Spleen (tissue), 11 donors: ENCODE measurements at regions not wholly inside any gene's neighbourhood (a gene's known extent, or its start where the extent isn't known, plus 50 kb on each side); places are given as distances from the start of the nearest gene placed in this dataset.

Experiments
- DNase-seq: peaks from one replicate; pipeline ENCODE4 v3.0.0-alpha.2; 2020
- H3K27ac ChIP-seq, 8 donors: fragments of 200-600 bp; sonication (generic) in 7 of 8; 1 replicate in 4 of 8; 2 replicates in 4 of 8; pipeline versions ENCODE4 v1.5.0 to v1.8.0; 2016 to 2021; ENCODE audit warnings: inconsistent platforms in 4 of 8, mild to moderate bottlenecking in 4 of 8, moderate library complexity in 1 of 8
- H3K27me3 ChIP-seq, 7 donors: fragments of 200-600 bp; sonication (generic) in 6 of 7; replicated peaks in 1 of 7; 1 replicate in 4 of 7; 2 replicates in 3 of 7; pipeline versions ENCODE4 v1.5.0 to v1.8.0; 2016 to 2021; ENCODE audit warnings: inconsistent platforms in 3 of 7, mild to moderate bottlenecking in 1 of 7
- H3K36me3 ChIP-seq, 6 donors: fragments of 200-600 bp; sonication (generic) in 5 of 6; 1 replicate in 4 of 6; 2 replicates in 2 of 6; pipeline versions ENCODE4 v1.5.0 to v1.8.0; 2016 to 2021; ENCODE audit warnings: inconsistent platforms in 2 of 6
- H3K4me1 ChIP-seq, 6 donors: fragments of 200-600 bp; sonication (generic) in 5 of 6; 1 replicate in 3 of 6; 2 replicates in 3 of 6; pipeline versions ENCODE4 v1.5.0 to v1.8.0; 2016 to 2021; ENCODE audit warnings: inconsistent platforms in 3 of 6
- H3K4me3 ChIP-seq, 8 donors: fragments of 200-600 bp; sonication (generic) in 7 of 8; 1 replicate in 4 of 8; 2 replicates in 4 of 8; pipeline versions ENCODE4 v1.5.0 to v1.8.0; 2016 to 2021; ENCODE audit warnings: inconsistent platforms in 4 of 8, mild to moderate bottlenecking in 4 of 8, moderate library complexity in 2 of 8
- H3K9me3 ChIP-seq, 8 donors: fragments of 200-600 bp; sonication (generic) in 7 of 8; 1 replicate in 4 of 8; 2 replicates in 4 of 8; pipeline versions ENCODE4 v1.5.0 to v1.8.0; 2016 to 2021; ENCODE audit warnings: inconsistent platforms in 4 of 8
- CTCF ChIP-seq, 11 experiments: fragments of 200-600 bp in 7 of 11; fragments of 450-650 bp in 4 of 11; sonication (generic) in 4 of 11; IDR thresholded peaks in 8 of 11; conservative IDR thresholded peaks in 3 of 11; 1 replicate in 7 of 11; 2 replicates in 4 of 11; pipeline versions ENCODE4 v1.4.0 to v1.8.0; 2016 to 2021; ENCODE audit warnings: antibody characterized with exemption in 11 of 11, inconsistent platforms in 4 of 11, mild to moderate bottlenecking in 1 of 11
- POLR2A ChIP-seq, 3 donors: fragments of 450-650 bp; IDR thresholded peaks; one replicate each; pipeline ENCODE4 v1.5.1; 2017; ENCODE audit warnings: antibody characterized with exemption in 3 of 3, mild to moderate bottlenecking in 1 of 3
- POLR2AphosphoS5 ChIP-seq, 3 donors: sonication (generic); formaldehyde crosslinking; IDR thresholded peaks; one replicate each; pipeline ENCODE4 v1.5.1; 2017; ENCODE audit warnings: antibody characterized with exemption in 3 of 3
- WGBS, 5 donors: extraction: QIAGEN DNeasy Blood & Tissue Kit in 3 of 5; methylation state at CpG; one replicate each; pipeline versions ENCODE4 v1.1.5 to v1.1.7; 2013 to 2018; 5-methylcytosine and 5-hydroxymethylcytosine counted together
- intact Hi-C: fragments of 100-400 bp; cut with DNase I; formaldehyde crosslinking; loops from one replicate; pipeline ENCODE4 v1.15.0; 2023; ENCODE audit warnings: low total_unique reads
- donor health status: healthy with polysubstance abuse.
- donor health status: DM: no; HTN: no; CAD: no; lungs with moderate emphysema.
- donor health status: DM: no; HTN: no; CAD: no.
- donor health status: Bipolar disorder and iron deficiency.
- donor health status: healthy.
- donor health status: DM: no; HTN: no; CAD: no.
- donor health status: DM: yes; HTN: yes; CAD: no.

GRCh38 chr10:29869593-29869992 is 189.8 kb downstream of the JCAD start:
- no peak for DNase-seq
- intact Hi-C loops = no loop called here
- Histone ChIP-seq H3K27me3 (peaks cover 0 to 3% (median 0%) of the 10 kb centered on the region in 7 donors), H3K4me1 (no peaks in the 10 kb centered on the region), H3K9me3 (no peaks in the 10 kb centered on the region), H3K36me3 (no peaks in the 10 kb centered on the region), H3K27ac (no peak overlapping the region), H3K4me3 (no peak overlapping the region)
- 80 to 96% (median 92%) methylated on average over 6 of the region's 6 CpGs for WGBS, 5 donors
- TF ChIP-seq POLR2A (IDR thresholded peaks at IDR 0.05) (no peak), CTCF (IDR thresholded peaks at IDR 0.05 in 8 of 11, conservative IDR thresholded peaks at IDR 0.05 in 3 of 11) (no peak), POLR2AphosphoS5 (IDR thresholded peaks at IDR 0.05) (no peak)

GRCh38 chr10:29866356-29866755 is 193.0 kb downstream of the JCAD start:
- intact Hi-C loops = no loop called here

GRCh38 chr10:29865700-29866355 is 193.6 kb downstream of the JCAD start:
- 62 to 86% (median 78%) methylated on average over 6 of the region's 6 CpGs for WGBS, 5 donors
- intact Hi-C loops = no loop called here
- no peak for DNase-seq
- Histone ChIP-seq H3K27ac (no peak overlapping the region), H3K27me3 (no peaks in the 10 kb centered on the region), H3K9me3 (no peaks in the 10 kb centered on the region), H3K4me1 (no peaks in the 10 kb centered on the region), H3K36me3 (no peaks in the 10 kb centered on the region), H3K4me3 (no peak overlapping the region)
- no peak for TF ChIP-seq CTCF (IDR thresholded peaks at IDR 0.05 in 8 of 11, conservative IDR thresholded peaks at IDR 0.05 in 3 of 11)
- no peak for TF ChIP-seq POLR2A (IDR thresholded peaks at IDR 0.05)
- no peak for TF ChIP-seq POLR2AphosphoS5 (IDR thresholded peaks at IDR 0.05)

More at GRCh38 chr10:29866356-29866755, 193.0 kb downstream of the JCAD start:
- no peak for TF ChIP-seq POLR2AphosphoS5 (IDR thresholded peaks at IDR 0.05)
- no peak for TF ChIP-seq CTCF (IDR thresholded peaks at IDR 0.05 in 8 of 11, conservative IDR thresholded peaks at IDR 0.05 in 3 of 11)
- no peak for TF ChIP-seq POLR2A (IDR thresholded peaks at IDR 0.05)
- 76 to 97% (median 89%) methylated on average over 2 of the region's 2 CpGs for WGBS, 5 donors
- Histone ChIP-seq H3K4me3 (no peak overlapping the region), H3K27ac (no peak overlapping the region), H3K4me1 (no peaks in the 10 kb centered on the region), H3K27me3 (no peaks in the 10 kb centered on the region), H3K36me3 (no peaks in the 10 kb centered on the region), H3K9me3 (no peaks in the 10 kb centered on the region)
- DNase-seq = no peak

- H3K36me3 ChIP-seq = no peaks in the 10 kb centered on the region
- DNase-seq = no peak
- peaks cover 0 to 6% (median 2%) of the 10 kb centered on the region in 6 donors for H3K4me1 ChIP-seq
- no peaks in the 10 kb centered on the region for H3K9me3 ChIP-seq
- no peaks in the 10 kb centered on the region for H3K27me3 ChIP-seq
- no peak overlapping the region for H3K27ac ChIP-seq
- intact Hi-C loops = no loop called here
- H3K4me3 ChIP-seq = no peak overlapping the region
- TF ChIP-seq CTCF (IDR thresholded peaks at IDR 0.05 in 8 of 11, conservative IDR thresholded peaks at IDR 0.05 in 3 of 11) (no peak), POLR2A (IDR thresholded peaks at IDR 0.05) (no peak), POLR2AphosphoS5 (IDR thresholded peaks at IDR 0.05) (no peak)
- 84 to 91% (median 89%) methylated on average over 4 of the region's 4 CpGs for WGBS, 5 donors
Measured at GRCh38 chr10:29862923-29863614, 196.3 kb downstream of the JCAD start.
